Fibroblast of lung (primary cell): ENCODE measurements at regions not wholly inside any gene's neighbourhood (a gene's known extent, or its start where the extent isn't known, plus 50 kb on each side); places are given as distances from the start of the nearest gene placed in this dataset.
"Not testable (repeated sequence)": the region's sequence is repeated elsewhere in the genome, so short reads cannot be mapped to it uniquely, and the experiment has no call there.

Experiments
- DNase-seq, 2 donors: peaks; one replicate each; pipeline versions ENCODE4 v3.0.0 to v3.0.0-alpha.2; 2010; ENCODE audit warnings: low read depth in 2 of 2
- H2AFZ ChIP-seq: 2 replicates; pipeline ENCODE4 v1.5.1; 2012; ENCODE audit warnings: low read length, control low read depth, inconsistent platforms
- H3K27ac ChIP-seq: 2 replicates; pipeline ENCODE4 v1.5.1; 2011; ENCODE audit warnings: low read length, control low read depth; ENCODE audit not compliant: insufficient read depth
- H3K27me3 ChIP-seq: 2 replicates; pipeline ENCODE4 v1.5.1; 2011; ENCODE audit warnings: mild to moderate bottlenecking, low read length; ENCODE audit not compliant: control insufficient read depth, insufficient read depth
- H3K36me3 ChIP-seq: 2 replicates; pipeline ENCODE4 v1.5.1; 2011; ENCODE audit warnings: low read length; ENCODE audit not compliant: control insufficient read depth, insufficient read depth
- H3K4me1 ChIP-seq: 2 replicates; pipeline ENCODE4 v1.5.1; 2011; ENCODE audit warnings: low read length; ENCODE audit not compliant: control insufficient read depth, insufficient read depth; ENCODE audit errors: extremely low read depth
- H3K4me2 ChIP-seq: 2 replicates; pipeline ENCODE4 v1.5.1; 2011; ENCODE audit warnings: low read length, control low read depth; ENCODE audit not compliant: insufficient read depth; ENCODE audit errors: extremely low read depth
- H3K4me3 ChIP-seq, 4 experiments: fragments of 200-600 bp in 1 of 4; sonication (generic) in 1 of 4; replicated peaks in 1 of 4; 2 replicates each; pipeline ENCODE4 v1.5.1; 2011 to 2016; ENCODE audit warnings: low read length in 4 of 4, low read depth in 3 of 4, mild to moderate bottlenecking in 3 of 4, control low read depth in 2 of 4, inconsistent platforms in 1 of 4, mixed read lengths in 1 of 4; ENCODE audit not compliant: insufficient read depth in 1 of 4; ENCODE audit errors: control extremely low read depth in 1 of 4
- H3K79me2 ChIP-seq: 2 replicates; pipeline ENCODE4 v1.5.1; 2012; ENCODE audit warnings: mild to moderate bottlenecking, low read length, inconsistent platforms; ENCODE audit not compliant: control insufficient read depth, insufficient read depth
- H3K9ac ChIP-seq: 2 replicates; pipeline ENCODE4 v1.5.1; 2011; ENCODE audit warnings: mild to moderate bottlenecking, low read length, control low read depth; ENCODE audit not compliant: insufficient read depth
- H3K9me3 ChIP-seq: 2 replicates; pipeline ENCODE4 v1.5.1; 2012; ENCODE audit warnings: low read depth, low read length; ENCODE audit not compliant: control insufficient read depth, insufficient read depth
- H4K20me1 ChIP-seq: 2 replicates; pipeline ENCODE4 v1.5.1; 2011; ENCODE audit warnings: low read length; ENCODE audit not compliant: control insufficient read depth, insufficient read depth; ENCODE audit errors: extremely low read depth
- CTCF ChIP-seq, 2 donors: IDR thresholded peaks in 1 of 2; conservative IDR thresholded peaks in 1 of 2; 1 replicate in 1 of 2; 2 replicates in 1 of 2; pipeline ENCODE4 v1.5.1; 2011 to 2012; ENCODE audit warnings: low read length in 2 of 2, control low read depth in 1 of 2, inconsistent platforms in 1 of 2, low read depth in 1 of 2, mild to moderate bottlenecking in 1 of 2
- EZH2 ChIP-seq: IDR thresholded peaks from 2 replicates; pipeline ENCODE4 v1.5.1; 2012; ENCODE audit warnings: low read length, control low read depth, mild to moderate bottlenecking; ENCODE audit errors: missing control alignments

DNA sequence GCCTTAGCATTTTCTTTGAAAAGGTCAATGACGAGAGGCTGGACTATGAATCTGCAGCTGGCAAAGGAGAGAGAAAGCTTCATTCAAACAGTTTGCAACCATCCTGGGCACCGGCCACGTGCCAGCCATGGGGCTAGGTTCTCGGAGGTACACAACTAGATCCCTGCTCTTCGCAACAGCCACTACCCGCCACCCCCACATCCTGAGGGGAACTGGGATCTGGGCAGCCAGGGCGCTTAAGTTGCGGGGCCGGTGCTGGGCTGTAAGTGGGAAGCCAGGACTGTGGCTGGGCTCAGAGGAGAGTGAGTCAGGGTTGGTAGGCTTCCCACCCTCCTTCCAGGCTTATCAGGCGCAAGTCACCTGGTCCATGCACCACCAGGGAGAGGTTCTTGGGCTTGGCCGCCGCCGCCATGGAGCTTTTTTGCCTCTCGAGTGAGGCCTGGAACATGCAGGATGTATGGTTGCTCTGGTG is 95.0 kb upstream of the TERB2 start:
- no peaks in the 10 kb centered on the region for H3K36me3 ChIP-seq

DNA sequence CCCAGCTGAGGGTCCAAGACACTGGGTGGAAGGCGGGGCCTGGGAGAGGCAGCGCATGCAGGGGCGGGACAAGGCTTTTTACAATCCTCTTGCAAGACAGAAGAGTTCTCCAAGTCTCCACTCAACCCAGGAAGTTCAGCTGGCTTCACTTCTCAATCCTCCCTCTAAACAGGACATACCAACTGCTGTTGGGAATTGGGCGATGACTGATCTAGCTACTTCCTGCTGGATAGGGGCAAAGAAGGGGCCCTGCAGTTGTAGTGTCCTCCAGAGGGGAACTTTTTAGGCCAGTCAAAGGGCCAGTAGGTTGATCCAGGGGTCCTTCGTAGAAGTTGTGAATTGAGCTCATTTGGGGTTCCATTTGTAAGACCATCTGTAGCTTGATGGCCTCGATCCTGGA is 94.6 kb upstream of the TERB2 start:
- Histone ChIP-seq H3K4me3 (no peak overlapping the region), H4K20me1 (no peaks in the 10 kb centered on the region), H3K9ac (no peak overlapping the region), H2AFZ (no peak overlapping the region), H3K36me3 (no peaks in the 10 kb centered on the region), H3K4me2 (no peak overlapping the region), H3K9me3 (no peaks in the 10 kb centered on the region), H3K79me2 (no peaks in the 10 kb centered on the region), H3K27ac (no peak overlapping the region), H3K4me1 (no peaks in the 10 kb centered on the region), H3K27me3 (no peaks in the 10 kb centered on the region)
- no peak for DNase-seq
- TF ChIP-seq EZH2: no peak
- no peak for TF ChIP-seq CTCF (conservative IDR thresholded peaks at IDR 0.05 in 1 of 2, IDR thresholded peaks at IDR 0.05 in 1 of 2; ENCODE audit: low read depth in 1 of 2, low read length in 2 of 2)

More for the DNA sequence above, 95.0 kb upstream of the TERB2 start:
- Histone ChIP-seq H3K79me2 (no peaks in the 10 kb centered on the region), H3K27ac (no peak overlapping the region), H3K27me3 (no peaks in the 10 kb centered on the region), H3K4me1 (no peaks in the 10 kb centered on the region), H2AFZ (no peak overlapping the region), H4K20me1 (no peaks in the 10 kb centered on the region), H3K4me3 (no peak overlapping the region), H3K4me2 (no peak overlapping the region), H3K9me3 (no peaks in the 10 kb centered on the region), H3K9ac (no peak overlapping the region)
- TF ChIP-seq EZH2 (no peak), CTCF (conservative IDR thresholded peaks at IDR 0.05 in 1 of 2, IDR thresholded peaks at IDR 0.05 in 1 of 2; ENCODE audit: low read depth in 1 of 2, low read length in 2 of 2) (no peak)
- no peak for DNase-seq

- H3K4me1 ChIP-seq, DNase-seq, H3K4me3 ChIP-seq, H3K36me3 ChIP-seq, H3K27me3 ChIP-seq, H3K27ac ChIP-seq, H3K9ac ChIP-seq, H3K4me2 ChIP-seq, H3K9me3 ChIP-seq, H4K20me1 ChIP-seq, H3K79me2 ChIP-seq, H2AFZ ChIP-seq: not testable (repeated sequence)
Measured at GRCh38 chr15:44862866-44863265, 93.6 kb upstream of the TERB2 start.

- H4K20me1 ChIP-seq, H3K27me3 ChIP-seq, H3K4me1 ChIP-seq, H3K9me3 ChIP-seq, H2AFZ ChIP-seq, H3K4me3 ChIP-seq, H3K79me2 ChIP-seq, H3K36me3 ChIP-seq, H3K9ac ChIP-seq, H3K27ac ChIP-seq, DNase-seq, H3K4me2 ChIP-seq: not testable (repeated sequence)
Measured at GRCh38 chr15:44868100-44868499, 88.4 kb upstream of the TERB2 start.

DNA sequence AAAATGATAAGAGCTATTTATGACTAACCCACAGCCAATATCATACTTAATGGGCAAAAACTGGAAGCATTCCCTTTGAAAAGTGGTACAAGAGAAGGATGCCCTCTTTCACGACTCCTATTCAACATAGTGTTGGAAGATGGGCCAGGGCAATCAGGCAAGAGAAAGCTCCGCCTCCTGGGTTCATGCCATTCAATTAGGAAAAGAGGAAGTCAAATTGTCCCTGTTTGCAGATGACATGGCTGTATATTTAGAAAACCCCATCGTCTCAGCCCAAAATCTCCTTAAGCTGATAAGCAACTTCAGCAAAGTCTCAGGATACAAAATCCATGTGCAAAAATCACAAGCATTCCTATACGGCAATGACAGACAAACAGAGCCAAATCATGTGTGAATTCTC is 86.4 kb upstream of the TERB2 start:
- not testable (repeated sequence) for DNase-seq, H3K27me3 ChIP-seq, H3K36me3 ChIP-seq, H3K79me2 ChIP-seq, H2AFZ ChIP-seq, H4K20me1 ChIP-seq, H3K27ac ChIP-seq, H3K9me3 ChIP-seq, H3K4me1 ChIP-seq, H3K9ac ChIP-seq, H3K4me2 ChIP-seq, H3K4me3 ChIP-seq
